Psoas muscle (tissue), 7 donors: ENCODE measurements at regions not wholly inside any gene's neighbourhood (a gene's known extent, or its start where the extent isn't known, plus 50 kb on each side); places are given as distances from the start of the nearest gene placed in this dataset.
"Not testable (repeated sequence)": the region's sequence is repeated elsewhere in the genome, so short reads cannot be mapped to it uniquely, and the experiment has no call there.

ENCODE experiments used
- ATAC-seq, 4 donors: fragments of 200-7000 bp; cut with Tn5 transposase; one replicate each; pipeline ENCODE4 v1.9.1; 2020; ENCODE audit warnings: moderate library complexity in 3 of 4, mild to moderate bottlenecking in 2 of 4
- DNase-seq, 2 donors: peaks; one replicate each; pipeline ENCODE4 v3.0.0-alpha.2; 2020
- H3K27ac ChIP-seq: fragments of 200-600 bp; one replicate; pipeline ENCODE4 v1.8.0; 2022
- H3K27me3 ChIP-seq, 3 donors: fragments of 200-600 bp in 1 of 3; one replicate each; pipeline versions ENCODE4 v1.6.1 to v1.8.0; 2013 to 2022; ENCODE audit warnings: low read length in 2 of 3, mild to moderate bottlenecking in 2 of 3, moderate library complexity in 1 of 3; ENCODE audit not compliant: insufficient read depth in 3 of 3
- H3K36me3 ChIP-seq, 2 donors: fragments of 200-600 bp in 1 of 2; one replicate each; pipeline versions ENCODE4 v1.6.1 to v1.8.0; 2013 to 2022; ENCODE audit warnings: low read depth in 1 of 2, mild to moderate bottlenecking in 1 of 2, moderate library complexity in 1 of 2; ENCODE audit not compliant: insufficient read depth in 1 of 2
- H3K4me1 ChIP-seq: fragments of 200-600 bp; one replicate; pipeline ENCODE4 v1.8.0; 2022
- H3K4me3 ChIP-seq: fragments of 200-600 bp; one replicate; pipeline ENCODE4 v1.8.0; 2022; ENCODE audit warnings: mild to moderate bottlenecking
- H3K9me3 ChIP-seq: fragments of 200-600 bp; one replicate; pipeline ENCODE4 v1.8.0; 2022
- WGBS, 3 donors: extraction: QIAGEN DNeasy Blood & Tissue Kit; methylation state at CpG; one replicate each; pipeline versions ENCODE4 v1.1.6 to v1.1.7; 2013; 5-methylcytosine and 5-hydroxymethylcytosine counted together
- intact Hi-C, 2 donors: fragments of 100-400 bp; cut with DNase I; formaldehyde crosslinking; loops; one replicate each; pipeline versions ENCODE4 v1.11.0 to v1.14.2; 2022
- TF ChIP-seq, protein P1 (sequence below): fragments of 200-600 bp; IDR thresholded peaks from one replicate; pipeline ENCODE4 v1.8.0; 2022; ENCODE audit warnings: antibody characterized with exemption
- donor health status: healthy with polysubstance abuse.
- donor health status: DM: no; HTN: no; CAD: no; lungs with moderate emphysema.
- donor health status: Bipolar disorder and iron deficiency.
- donor health status: healthy.
- donor health status: DM: yes; HTN: yes; CAD: no.
- donor health status: DM: no; HTN: no; CAD: no.
- donor health status: DM: yes; HTN: yes; CAD: no.

- H3K4me3 ChIP-seq, result no peak overlapping the region
- TF ChIP-seq, protein P1, sequence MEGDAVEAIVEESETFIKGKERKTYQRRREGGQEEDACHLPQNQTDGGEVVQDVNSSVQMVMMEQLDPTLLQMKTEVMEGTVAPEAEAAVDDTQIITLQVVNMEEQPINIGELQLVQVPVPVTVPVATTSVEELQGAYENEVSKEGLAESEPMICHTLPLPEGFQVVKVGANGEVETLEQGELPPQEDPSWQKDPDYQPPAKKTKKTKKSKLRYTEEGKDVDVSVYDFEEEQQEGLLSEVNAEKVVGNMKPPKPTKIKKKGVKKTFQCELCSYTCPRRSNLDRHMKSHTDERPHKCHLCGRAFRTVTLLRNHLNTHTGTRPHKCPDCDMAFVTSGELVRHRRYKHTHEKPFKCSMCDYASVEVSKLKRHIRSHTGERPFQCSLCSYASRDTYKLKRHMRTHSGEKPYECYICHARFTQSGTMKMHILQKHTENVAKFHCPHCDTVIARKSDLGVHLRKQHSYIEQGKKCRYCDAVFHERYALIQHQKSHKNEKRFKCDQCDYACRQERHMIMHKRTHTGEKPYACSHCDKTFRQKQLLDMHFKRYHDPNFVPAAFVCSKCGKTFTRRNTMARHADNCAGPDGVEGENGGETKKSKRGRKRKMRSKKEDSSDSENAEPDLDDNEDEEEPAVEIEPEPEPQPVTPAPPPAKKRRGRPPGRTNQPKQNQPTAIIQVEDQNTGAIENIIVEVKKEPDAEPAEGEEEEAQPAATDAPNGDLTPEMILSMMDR, result no peak
- ATAC-seq (no peak), DNase-seq (no peak)
- no peaks in the 10 kb centered on the region for H3K27me3 ChIP-seq
- H3K9me3 ChIP-seq, result no peaks in the 10 kb centered on the region
- intact Hi-C loops, result no loop called here
- no peaks in the 10 kb centered on the region for H3K36me3 ChIP-seq
- no peak overlapping the region for H3K27ac ChIP-seq
- H3K4me1 ChIP-seq, result no peaks in the 10 kb centered on the region
These were observed 1299.2 kb downstream of the CNTNAP5 start for GRCh38 chr2:125324273-125324672.

- Histone ChIP-seq H3K27me3 (no peaks in the 10 kb centered on the region), H3K4me3 (no peak overlapping the region), H3K36me3 (no peaks in the 10 kb centered on the region), H3K9me3 (no peaks in the 10 kb centered on the region), H3K4me1 (no peaks in the 10 kb centered on the region), H3K27ac (no peak overlapping the region)
- DNase-seq, result no peak
- intact Hi-C loops, result no loop called here
- TF ChIP-seq, protein P1, result no peak
- no peak for ATAC-seq
These were observed 1305.0 kb downstream of the CNTNAP5 start for GRCh38 chr2:125330133-125330532.

GRCh38 chr2:125341353-125341752, 1314.6 kb upstream of the GYPC start:
- 79 to 89% (median 87%) methylated on average over 5 of the region's 5 CpGs for WGBS, 3 donors

DNA sequence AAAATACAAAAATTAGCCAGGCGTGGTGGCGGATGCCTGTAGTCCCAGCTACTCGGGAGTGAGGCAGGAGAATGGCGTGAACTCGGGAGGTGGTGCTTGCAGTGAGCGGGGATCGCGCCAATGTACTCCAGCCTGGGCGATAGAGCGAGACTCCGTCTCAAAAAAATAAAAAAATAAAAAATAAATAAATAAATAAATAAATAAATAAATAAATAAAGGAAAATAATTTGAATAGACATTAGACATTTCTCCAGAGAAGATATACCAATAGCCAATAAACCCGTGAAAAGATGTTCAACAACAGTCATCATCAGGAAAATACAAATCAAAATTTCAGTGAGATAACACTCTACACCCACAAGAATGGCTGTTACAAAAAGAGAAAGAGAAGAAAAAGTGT, 1302.4 kb upstream of the GYPC start:
- DNase-seq, H3K4me3 ChIP-seq, H3K9me3 ChIP-seq, H3K27me3 ChIP-seq, intact Hi-C loops, H3K36me3 ChIP-seq, H3K4me1 ChIP-seq, ATAC-seq, H3K27ac ChIP-seq: not testable (repeated sequence)
- 92 to 96% (median 96%) methylated on average over 12 of the region's 12 CpGs for WGBS, 3 donors

More at GRCh38 chr2:125341353-125341752, 1314.6 kb upstream of the GYPC start:
- H3K27me3 ChIP-seq, result no peaks in the 10 kb centered on the region
- H3K27ac ChIP-seq, result no peak overlapping the region
- no peaks in the 10 kb centered on the region for H3K9me3 ChIP-seq
- H3K4me3 ChIP-seq, result no peak overlapping the region
- DNase-seq (no peak), ATAC-seq (no peak)
- intact Hi-C loops, result no loop called here
- TF ChIP-seq, protein P1, result no peak
- no peaks in the 10 kb centered on the region for H3K4me1 ChIP-seq
- no peaks in the 10 kb centered on the region for H3K36me3 ChIP-seq

DNA sequence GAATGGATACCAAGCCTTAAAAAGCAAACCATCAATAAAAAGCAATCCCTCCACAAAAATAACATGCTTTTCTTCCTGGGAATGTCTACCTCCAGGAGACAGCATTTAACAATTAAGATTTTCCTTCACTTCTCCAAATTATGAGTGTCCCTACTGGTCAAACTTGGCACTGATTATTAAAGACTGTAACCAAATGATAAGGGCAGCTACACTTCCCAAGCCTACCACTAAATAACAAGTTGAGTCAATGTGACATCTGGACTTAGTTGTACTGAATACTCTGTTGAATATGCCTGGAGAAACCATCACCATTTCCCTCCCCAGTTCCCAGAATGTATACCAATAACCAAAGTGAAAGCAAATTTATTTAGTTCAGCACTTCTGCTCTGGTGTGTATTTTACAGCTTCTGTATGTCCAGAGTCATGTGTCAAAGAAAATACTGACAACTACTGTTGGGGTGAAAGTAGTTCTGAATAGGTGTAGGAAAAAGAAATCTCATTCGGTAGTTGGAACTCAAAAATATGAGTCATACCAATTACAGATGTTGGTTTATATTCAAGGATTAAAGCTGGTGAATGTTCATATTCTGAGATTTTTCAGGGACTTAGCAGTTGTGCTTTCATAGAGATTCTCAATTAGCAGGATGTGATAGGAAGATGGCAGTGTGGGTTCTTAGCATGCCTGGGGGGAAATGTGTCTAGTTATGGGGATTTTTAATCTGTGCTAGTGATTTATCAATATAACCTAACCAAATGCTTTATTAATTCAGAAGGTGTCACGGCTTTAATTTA, 1291.6 kb upstream of the GYPC start:
- Histone ChIP-seq H3K27me3 (no peaks in the 10 kb centered on the region), H3K27ac (no peak overlapping the region), H3K4me3 (no peak overlapping the region), H3K36me3 (no peaks in the 10 kb centered on the region), H3K9me3 (peaks cover 4% of the 10 kb centered on the region), H3K4me1 (no peaks in the 10 kb centered on the region)
- TF ChIP-seq, protein P1, result no peak
- intact Hi-C loops, result no loop called here
- 72 to 81% (median 74%) methylated on average over 2 of the region's 2 CpGs for WGBS, 3 donors
- DNase-seq (no peak), ATAC-seq (no peak)
